ENCODE measurements at regions not wholly inside any gene's neighbourhood (a gene's known extent, or its start where the extent isn't known, plus 50 kb on each side); places are given as distances from the start of the nearest gene placed in this dataset.

DNA sequence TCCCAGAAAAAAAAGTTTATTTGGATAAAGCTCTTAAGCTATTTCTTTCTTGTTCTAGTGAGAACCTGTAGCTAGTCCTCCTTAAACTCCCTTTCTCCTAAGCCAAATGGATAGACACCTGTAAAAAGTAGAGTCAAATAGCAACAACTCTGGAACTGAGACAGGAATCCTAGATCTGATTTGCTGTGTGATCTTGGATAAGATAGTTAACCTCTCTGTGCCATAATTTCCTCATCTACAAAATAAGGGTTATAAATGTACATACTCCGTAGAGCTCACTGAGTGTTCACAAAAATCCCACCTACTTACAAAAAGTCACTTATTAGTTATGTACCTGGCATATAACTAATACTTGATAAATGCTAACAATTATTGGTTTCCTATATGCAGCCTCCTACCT lies 270.3 kb downstream of the ABCC12 start:
- no peaks in the 10 kb centered on the region for H3K36me3 ChIP-seq (ENCODE audit: low read depth)
- no peak overlapping the region for H2AFZ ChIP-seq
- H3K4me2 ChIP-seq (ENCODE audit: unreplicated experiment): no peak overlapping the region
- no peak overlapping the region for H3K9ac ChIP-seq
- no peak for DNase-seq
- in situ Hi-C loops (cut with MboI): no loop called here
- H3K4me3 ChIP-seq: no peak overlapping the region
- no peaks in the 10 kb centered on the region for H4K20me1 ChIP-seq (ENCODE audit: insufficient read depth)
- no peaks in the 10 kb centered on the region for H3K79me2 ChIP-seq (ENCODE audit: insufficient read depth)
- 4 to 11% methylated on average over 1 of the region's 1 CpG for WGBS, 2 experiments (ENCODE audit: low coverage in 1 of 2, low lambda C conversion rate in 2 of 2, missing lambda C conversion rate in 2 of 2)
- TF ChIP-seq EZH2phosphoT487 (IDR thresholded peaks at IDR 0.05; ENCODE audit: insufficient read depth, low read depth): no peak
- TF ChIP-seq EZH2 (IDR thresholded peaks at IDR 0.05; ENCODE audit: insufficient read depth, poor library complexity, severe bottlenecking): no peak
- H3F3A ChIP-seq (ENCODE audit: insufficient read depth): no peaks in the 10 kb centered on the region
- 0 out of 2 replicates have a peak, but pooled peaks cover 6% of the 10 kb centered on the region for H3K27me3 ChIP-seq (replicated peaks; ENCODE audit: insufficient read depth)
- H3K4me1 ChIP-seq (ENCODE audit: insufficient read depth): peaks cover 8% of the 10 kb centered on the region; the same call in 1 of the 2 replicates
- H3K27ac ChIP-seq: no peak overlapping the region
- H3K9me2 ChIP-seq (ENCODE audit: insufficient read depth): no peaks in the 10 kb centered on the region
- no peaks in the 10 kb centered on the region for H3K9me3 ChIP-seq (ENCODE audit: low read depth)

DNA sequence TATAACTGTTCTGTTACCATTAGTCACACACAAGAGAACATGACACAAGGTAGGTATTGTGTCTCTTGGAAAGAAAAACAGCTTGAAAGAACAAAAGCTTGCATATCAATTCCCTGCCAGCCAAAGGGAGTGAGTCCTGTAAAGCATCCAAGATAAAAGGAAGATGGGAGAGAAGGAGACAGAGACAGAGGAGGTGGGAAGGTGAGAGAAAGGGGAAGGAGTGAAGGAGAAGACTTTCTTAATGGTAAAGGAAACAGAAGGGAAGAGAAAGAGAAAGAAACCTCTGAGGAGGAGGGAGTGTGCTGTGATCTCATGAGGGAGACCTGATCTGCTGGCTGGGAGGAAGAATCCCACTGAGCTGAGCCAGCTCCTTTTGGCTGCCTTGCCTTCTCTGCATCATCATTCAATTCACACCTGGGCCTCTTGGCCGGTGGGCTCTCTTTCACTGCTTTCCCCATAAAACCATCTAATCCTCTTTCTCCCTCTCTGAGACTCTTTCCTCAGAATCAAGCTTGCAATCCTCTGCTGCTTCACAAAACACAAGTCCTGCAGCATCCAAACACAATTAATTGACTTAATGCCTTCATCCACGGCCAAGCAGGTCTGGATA lies 271.6 kb downstream of the ABCC12 start:
- in situ Hi-C loops (cut with MboI): no loop called here
- no peak for DNase-seq
- Histone ChIP-seq H3K9me2 (ENCODE audit: insufficient read depth) (no peaks in the 10 kb centered on the region), H2AFZ (no peak overlapping the region), H3K27ac (no peak overlapping the region), H3K27me3 (replicated peaks; ENCODE audit: insufficient read depth) (0 out of 2 replicates have a peak, but pooled peaks cover 6% of the 10 kb centered on the region), H3K4me3 (no peak overlapping the region), H3K36me3 (ENCODE audit: low read depth) (no peaks in the 10 kb centered on the region), H3F3A (ENCODE audit: insufficient read depth) (no peaks in the 10 kb centered on the region), H3K9ac (no peak overlapping the region), H3K79me2 (ENCODE audit: insufficient read depth) (no peaks in the 10 kb centered on the region), H3K4me1 (ENCODE audit: insufficient read depth) (peaks cover 8% of the 10 kb centered on the region; the same call in 1 of the 2 replicates), H3K4me2 (ENCODE audit: unreplicated experiment) (no peak overlapping the region), H3K9me3 (ENCODE audit: low read depth) (no peaks in the 10 kb centered on the region), H4K20me1 (ENCODE audit: insufficient read depth) (no peaks in the 10 kb centered on the region)
- TF ChIP-seq EZH2 (IDR thresholded peaks at IDR 0.05; ENCODE audit: insufficient read depth, poor library complexity, severe bottlenecking) (no peak), EZH2phosphoT487 (IDR thresholded peaks at IDR 0.05; ENCODE audit: insufficient read depth, low read depth) (no peak)
- 0 to 1% methylated on average over 2 of the region's 2 CpGs for WGBS, 2 experiments (ENCODE audit: low coverage in 1 of 2, low lambda C conversion rate in 2 of 2, missing lambda C conversion rate in 2 of 2)

DNA sequence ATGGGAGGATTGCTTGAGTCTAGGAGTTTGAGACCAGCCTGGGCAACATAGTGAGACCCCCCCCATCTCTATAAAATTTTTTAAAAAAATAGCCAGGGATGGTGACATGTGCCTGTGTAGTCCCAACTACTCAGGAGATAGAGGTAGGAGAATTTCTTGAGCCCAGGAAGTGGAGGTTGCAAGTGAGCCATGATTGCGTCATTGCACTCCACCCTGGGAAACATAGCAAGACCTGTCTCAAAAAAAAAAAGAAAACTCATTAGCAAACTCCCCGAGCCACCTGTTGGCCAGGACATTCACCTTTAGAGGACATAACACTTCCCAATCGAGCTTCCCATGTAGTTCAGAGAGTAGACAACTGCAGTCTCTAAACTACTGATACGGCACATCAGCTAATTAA lies 274.2 kb downstream of the ABCC12 start:
- Histone ChIP-seq H2AFZ (no peak overlapping the region), H3K36me3 (ENCODE audit: low read depth) (no peaks in the 10 kb centered on the region), H3K4me3 (no peak overlapping the region), H3K27ac (no peak overlapping the region), H3K9me2 (ENCODE audit: insufficient read depth) (no peaks in the 10 kb centered on the region), H3K4me2 (ENCODE audit: unreplicated experiment) (no peak overlapping the region), H4K20me1 (ENCODE audit: insufficient read depth) (no peaks in the 10 kb centered on the region), H3K27me3 (replicated peaks; ENCODE audit: insufficient read depth) (0 out of 2 replicates have a peak, but pooled peaks cover 6% of the 10 kb centered on the region), H3K79me2 (ENCODE audit: insufficient read depth) (no peaks in the 10 kb centered on the region), H3K9ac (no peak overlapping the region), H3K4me1 (ENCODE audit: insufficient read depth) (no peaks in the 10 kb centered on the region), H3F3A (ENCODE audit: insufficient read depth) (no peaks in the 10 kb centered on the region), H3K9me3 (ENCODE audit: low read depth) (no peaks in the 10 kb centered on the region)
- in situ Hi-C loops (cut with MboI): no loop called here
- no peak for TF ChIP-seq EZH2phosphoT487 (IDR thresholded peaks at IDR 0.05; ENCODE audit: insufficient read depth, low read depth)
- no peak for TF ChIP-seq EZH2 (IDR thresholded peaks at IDR 0.05; ENCODE audit: insufficient read depth, poor library complexity, severe bottlenecking)
- WGBS, 2 experiments (ENCODE audit: low coverage in 1 of 2, low lambda C conversion rate in 2 of 2, missing lambda C conversion rate in 2 of 2): 37 to 40% methylated on average over 4 of the region's 4 CpGs
- no peak for DNase-seq

DNA sequence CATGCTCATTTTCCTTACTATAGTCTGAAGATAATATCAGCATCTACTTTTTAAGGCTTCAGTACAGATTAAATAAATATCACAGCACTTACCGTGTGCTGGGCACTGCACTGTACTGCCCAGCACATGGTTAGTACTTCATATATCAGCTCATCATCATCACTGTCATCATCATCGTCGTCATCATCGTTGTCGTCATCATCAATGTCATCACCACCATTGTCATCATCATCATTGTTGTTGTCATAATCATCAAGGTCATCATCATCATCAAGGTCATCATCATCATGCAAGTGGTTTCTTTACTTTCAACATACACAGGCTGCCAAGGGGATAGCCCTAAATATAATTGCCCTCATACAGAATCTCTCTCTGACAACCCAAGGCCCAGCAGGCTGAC lies 275.1 kb downstream of the ABCC12 start:
- TF ChIP-seq EZH2 (IDR thresholded peaks at IDR 0.05; ENCODE audit: insufficient read depth, poor library complexity, severe bottlenecking) (no peak), EZH2phosphoT487 (IDR thresholded peaks at IDR 0.05; ENCODE audit: insufficient read depth, low read depth) (no peak)
- 0 out of 2 replicates have a peak, but pooled peaks cover 6% of the 10 kb centered on the region for H3K27me3 ChIP-seq (replicated peaks; ENCODE audit: insufficient read depth)
- in situ Hi-C loops (cut with MboI): no loop called here

More for the DNA sequence above, 275.1 kb downstream of the ABCC12 start:
- Histone ChIP-seq H4K20me1 (ENCODE audit: insufficient read depth) (no peaks in the 10 kb centered on the region), H3K27ac (no peak overlapping the region), H3K36me3 (ENCODE audit: low read depth) (no peaks in the 10 kb centered on the region), H3K4me1 (ENCODE audit: insufficient read depth) (no peaks in the 10 kb centered on the region), H3K4me2 (ENCODE audit: unreplicated experiment) (no peak overlapping the region), H3F3A (ENCODE audit: insufficient read depth) (no peaks in the 10 kb centered on the region), H3K79me2 (ENCODE audit: insufficient read depth) (no peaks in the 10 kb centered on the region), H3K4me3 (no peak overlapping the region), H3K9ac (no peak overlapping the region), H3K9me2 (ENCODE audit: insufficient read depth) (no peaks in the 10 kb centered on the region), H3K9me3 (ENCODE audit: low read depth) (no peaks in the 10 kb centered on the region), H2AFZ (no peak overlapping the region)
- WGBS, 2 experiments (ENCODE audit: low coverage in 1 of 2, low lambda C conversion rate in 2 of 2, missing lambda C conversion rate in 2 of 2): 58 to 61% methylated on average over 5 of the region's 5 CpGs
- DNase-seq: no peak
